Dendritic cell treated with granulocyte-macrophage colony-stimulating factor and Interleukin-4, amounts not matched to agents 40 ng/mL and 50 ng/mL, for 4 days (primary cell): ENCODE measurements at regions not wholly inside any gene's neighbourhood (a gene's known extent, or its start where the extent isn't known, plus 50 kb on each side); places are given as distances from the start of the nearest gene placed in this dataset.
"Not testable (repeated sequence)": the region's sequence is repeated elsewhere in the genome, so short reads cannot be mapped to it uniquely, and the experiment has no call there.

Source experiments
- H3K27ac Mint-ChIP-seq: one replicate; pipeline ENCODE4 v1.8.0; 2022; ENCODE audit warnings: mild to moderate bottlenecking, mixed read lengths
- H3K27me3 Mint-ChIP-seq: one replicate; pipeline ENCODE4 v1.8.0; 2022; ENCODE audit warnings: mild to moderate bottlenecking, mixed read lengths
- H3K36me3 Mint-ChIP-seq: one replicate; pipeline ENCODE4 v1.8.0; 2022; ENCODE audit warnings: low read depth, mixed read lengths
- H3K4me1 Mint-ChIP-seq: one replicate; pipeline ENCODE4 v1.8.0; 2022; ENCODE audit warnings: low read depth, mixed read lengths
- H3K4me3 Mint-ChIP-seq: one replicate; pipeline ENCODE4 v1.8.0; 2022; ENCODE audit warnings: mild to moderate bottlenecking, moderate library complexity, mixed read lengths
- H3K9me3 Mint-ChIP-seq: one replicate; pipeline ENCODE4 v1.8.0; 2022; ENCODE audit warnings: mixed read lengths
- intact Hi-C: fragments of 100-400 bp; cut with micrococcal nuclease; formaldehyde crosslinking; loops from one replicate; pipeline ENCODE4 v1.15.0; 2022

- no peaks in the 10 kb centered on the region for H3K9me3 Mint-ChIP-seq
- intact Hi-C loops = no loop called here
- no peaks in the 10 kb centered on the region for H3K36me3 Mint-ChIP-seq
- H3K27me3 Mint-ChIP-seq = no peaks in the 10 kb centered on the region
- H3K27ac Mint-ChIP-seq = no peak overlapping the region
- no peaks in the 10 kb centered on the region for H3K4me1 Mint-ChIP-seq
- no peak overlapping the region for H3K4me3 Mint-ChIP-seq
These were observed 55.9 kb upstream of the ALB start for GRCh38 chr4:73348185-73348584.

GRCh38 chr4:73347497-73347896 is 56.6 kb upstream of the ALB start:
- no peak overlapping the region for H3K4me3 Mint-ChIP-seq
- H3K27ac Mint-ChIP-seq = no peak overlapping the region
- no peaks in the 10 kb centered on the region for H3K27me3 Mint-ChIP-seq
- no peaks in the 10 kb centered on the region for H3K9me3 Mint-ChIP-seq
- H3K4me1 Mint-ChIP-seq = no peaks in the 10 kb centered on the region
- no peaks in the 10 kb centered on the region for H3K36me3 Mint-ChIP-seq
- intact Hi-C loops = no loop called here

- Mint-ChIP-seq H3K9me3 (no peaks in the 10 kb centered on the region), H3K27ac (no peak overlapping the region), H3K4me3 (no peak overlapping the region), H3K36me3 (no peaks in the 10 kb centered on the region), H3K4me1 (no peaks in the 10 kb centered on the region), H3K27me3 (no peaks in the 10 kb centered on the region)
- intact Hi-C loops = no loop called here
These were observed 58.6 kb upstream of the ALB start for GRCh38 chr4:73345399-73345975.

- no peaks in the 10 kb centered on the region for H3K36me3 Mint-ChIP-seq
- H3K9me3 Mint-ChIP-seq = no peaks in the 10 kb centered on the region
- H3K27ac Mint-ChIP-seq = no peak overlapping the region
- no peaks in the 10 kb centered on the region for H3K4me1 Mint-ChIP-seq
- H3K4me3 Mint-ChIP-seq = no peak overlapping the region
- intact Hi-C loops = no loop called here
- H3K27me3 Mint-ChIP-seq = no peaks in the 10 kb centered on the region
These were observed 60.0 kb upstream of the ALB start for GRCh38 chr4:73344106-73344505.

GRCh38 chr4:73343432-73343831 is 60.7 kb upstream of the ALB start:
- no peaks in the 10 kb centered on the region for H3K36me3 Mint-ChIP-seq
- H3K9me3 Mint-ChIP-seq = peaks cover 5% of the 10 kb centered on the region
- H3K27ac Mint-ChIP-seq = no peak overlapping the region
- H3K4me3 Mint-ChIP-seq = no peak overlapping the region
- H3K27me3 Mint-ChIP-seq = no peaks in the 10 kb centered on the region
- no peaks in the 10 kb centered on the region for H3K4me1 Mint-ChIP-seq
- intact Hi-C loops = no loop called here

- Mint-ChIP-seq H3K27ac (no peak overlapping the region), H3K36me3 (no peaks in the 10 kb centered on the region), H3K4me1 (no peaks in the 10 kb centered on the region), H3K9me3 (peaks cover 9% of the 10 kb centered on the region), H3K27me3 (no peaks in the 10 kb centered on the region), H3K4me3 (no peak overlapping the region)
- intact Hi-C loops = no loop called here
These were observed 62.6 kb upstream of the ALB start for GRCh38 chr4:73341454-73341853.

GRCh38 chr4:73340917-73341316 is 63.2 kb upstream of the ALB start:
- intact Hi-C loops = no loop called here
- Mint-ChIP-seq H3K27ac (no peak overlapping the region), H3K27me3 (no peaks in the 10 kb centered on the region), H3K4me1 (no peaks in the 10 kb centered on the region), H3K36me3 (no peaks in the 10 kb centered on the region), H3K9me3 (peaks cover 9% of the 10 kb centered on the region), H3K4me3 (no peak overlapping the region)

GRCh38 chr4:73335679-73336078 is 68.4 kb upstream of the ALB start:
- no peaks in the 10 kb centered on the region for H3K4me1 Mint-ChIP-seq
- no peaks in the 10 kb centered on the region for H3K27me3 Mint-ChIP-seq
- peaks cover 9% of the 10 kb centered on the region for H3K9me3 Mint-ChIP-seq
- H3K36me3 Mint-ChIP-seq = no peaks in the 10 kb centered on the region
- intact Hi-C loops = no loop called here
- H3K27ac Mint-ChIP-seq = no peak overlapping the region
- H3K4me3 Mint-ChIP-seq = no peak overlapping the region

GRCh38 chr4:73332012-73332411 is 72.1 kb upstream of the ALB start:
- H3K36me3 Mint-ChIP-seq, intact Hi-C loops: not testable (repeated sequence)

GRCh38 chr4:73329300-73329699 is 70.7 kb upstream of the ANKRD17 start:
- peaks cover 13% of the 10 kb centered on the region for H3K9me3 Mint-ChIP-seq
- intact Hi-C loops = no loop called here
- no peaks in the 10 kb centered on the region for H3K36me3 Mint-ChIP-seq
- H3K27me3 Mint-ChIP-seq = no peaks in the 10 kb centered on the region
- no peak overlapping the region for H3K4me3 Mint-ChIP-seq
- H3K27ac Mint-ChIP-seq = no peak overlapping the region
- H3K4me1 Mint-ChIP-seq = no peaks in the 10 kb centered on the region

More at GRCh38 chr4:73332012-73332411, 72.1 kb upstream of the ALB start:
- H3K4me1 Mint-ChIP-seq, H3K27ac Mint-ChIP-seq, H3K9me3 Mint-ChIP-seq, H3K27me3 Mint-ChIP-seq, H3K4me3 Mint-ChIP-seq: not testable (repeated sequence)

GRCh38 chr4:73325776-73326175 is 67.2 kb upstream of the ANKRD17 start:
- H3K36me3 Mint-ChIP-seq, H3K27me3 Mint-ChIP-seq, intact Hi-C loops, H3K4me1 Mint-ChIP-seq, H3K27ac Mint-ChIP-seq, H3K4me3 Mint-ChIP-seq: not testable (repeated sequence)
- peaks cover 35% of the 10 kb centered on the region for H3K9me3 Mint-ChIP-seq

- Mint-ChIP-seq H3K27me3 (no peaks in the 10 kb centered on the region), H3K9me3 (peaks cover 36% of the 10 kb centered on the region), H3K4me3 (no peak overlapping the region), H3K36me3 (no peaks in the 10 kb centered on the region), H3K27ac (no peak overlapping the region), H3K4me1 (peaks cover 10% of the 10 kb centered on the region)
- intact Hi-C loops = loop anchor here (10.0 kb wide), 1 partner anchor 818 kb away; no protein-coding TSS in a partner anchor
These were observed 58.5 kb upstream of the ANKRD17 start for GRCh38 chr4:73317092-73317491.

GRCh38 chr4:73315091-73315490 is 56.5 kb upstream of the ANKRD17 start:
- H3K36me3 Mint-ChIP-seq = no peaks in the 10 kb centered on the region
- H3K4me1 Mint-ChIP-seq = peaks cover 10% of the 10 kb centered on the region
- no peaks in the 10 kb centered on the region for H3K27me3 Mint-ChIP-seq
- H3K4me3 Mint-ChIP-seq = no peak overlapping the region
- intact Hi-C loops = loop anchor here (10.0 kb wide), 1 partner anchor 820 kb away; no protein-coding TSS in a partner anchor
- no peak overlapping the region for H3K27ac Mint-ChIP-seq
- peaks cover 16% of the 10 kb centered on the region for H3K9me3 Mint-ChIP-seq

- H3K27ac Mint-ChIP-seq = no peak overlapping the region
- intact Hi-C loops = loop anchor here (10.0 kb wide), 1 partner anchor 822 kb away; no protein-coding TSS in a partner anchor
These were observed 54.4 kb upstream of the ANKRD17 start for GRCh38 chr4:73312967-73313366.

GRCh38 chr4:73311428-73311827 is 52.8 kb upstream of the ANKRD17 start:
- Mint-ChIP-seq H3K9me3 (no peaks in the 10 kb centered on the region), H3K4me1 (peaks cover 12% of the 10 kb centered on the region), H3K36me3 (no peaks in the 10 kb centered on the region), H3K27ac (no peak overlapping the region), H3K4me3 (no peak overlapping the region), H3K27me3 (no peaks in the 10 kb centered on the region)
- intact Hi-C loops = loop anchor here (2.0 to 10.0 kb wide), 3 partner anchors 135 to 823 kb away; no protein-coding TSS in a partner anchor

More at GRCh38 chr4:73312967-73313366, 54.4 kb upstream of the ANKRD17 start:
- Mint-ChIP-seq H3K9me3 (no peaks in the 10 kb centered on the region), H3K36me3 (no peaks in the 10 kb centered on the region), H3K4me3 (no peak overlapping the region), H3K4me1 (peaks cover 12% of the 10 kb centered on the region), H3K27me3 (no peaks in the 10 kb centered on the region)
